CD4-positive, alpha-beta T cell (primary cell): ENCODE measurements at regions not wholly inside any gene's neighbourhood (a gene's known extent, or its start where the extent isn't known, plus 50 kb on each side); places are given as distances from the start of the nearest gene placed in this dataset.

Experiments
- ATAC-seq: fragments of 200-7000 bp; cut with Tn5 transposase; one replicate; pipeline ENCODE4 v1.10.0; 2022; ENCODE audit warnings: mild to moderate bottlenecking; ENCODE audit not compliant: poor library complexity
- CTCF ChIA-PET: fragments of 350-600 bp; sonication (Branson Sonifier 250); formaldehyde crosslinking; loops from one replicate; lab custom pipeline; 2021; ENCODE audit warnings: antibody characterized with exemption, inconsistent platforms; lab: Charles Lee
- POLR2A ChIA-PET: fragments of 350-600 bp; sonication (Branson Sonifier 250); formaldehyde crosslinking; loops from one replicate; lab custom pipeline; 2021; ENCODE audit warnings: antibody characterized with exemption, inconsistent platforms; lab: Charles Lee
- DNase-seq, 14 experiments: peaks; one replicate each; pipeline ENCODE4 v3.0.0-alpha.2; 2013 to 2020; ENCODE audit warnings: mixed read lengths in 2 of 14
- H3K27ac ChIP-seq, 2 donors: one replicate each; pipeline versions ENCODE4 v1.5.1 to v1.7.0; 2013; ENCODE audit warnings: low read length in 2 of 2, low read depth in 1 of 2, mild to moderate bottlenecking in 1 of 2
- H3K27me3 ChIP-seq, 2 experiments: 1 replicate in 1 of 2; 2 replicates in 1 of 2; pipeline versions ENCODE4 v1.6.1 to v1.7.0; 2013; ENCODE audit warnings: low read length in 2 of 2, control low read depth in 1 of 2, mild to moderate bottlenecking in 1 of 2, moderate library complexity in 1 of 2; ENCODE audit not compliant: insufficient read depth in 2 of 2, control insufficient read depth in 1 of 2
- H3K36me3 ChIP-seq: one replicate; pipeline ENCODE4 v1.6.1; 2013; ENCODE audit warnings: low read length, control low read depth; ENCODE audit not compliant: insufficient read depth
- H3K4me1 ChIP-seq: one replicate; pipeline ENCODE4 v1.6.1; 2013; ENCODE audit warnings: low read length, control low read depth; ENCODE audit not compliant: insufficient read depth
- H3K4me3 ChIP-seq: one replicate; pipeline ENCODE4 v1.5.1; 2013; ENCODE audit warnings: mild to moderate bottlenecking, low read length, moderate library complexity
- H3K9me3 ChIP-seq, 2 experiments: 1 replicate in 1 of 2; 2 replicates in 1 of 2; pipeline versions ENCODE4 v1.6.1 to v1.7.0; 2013; ENCODE audit warnings: low read length in 2 of 2, mild to moderate bottlenecking in 2 of 2, control low read depth in 1 of 2, moderate library complexity in 1 of 2; ENCODE audit not compliant: control insufficient read depth in 1 of 2, insufficient read depth in 1 of 2
- H3K27ac Mint-ChIP-seq: one replicate; pipeline ENCODE4 v1.8.0; 2020; ENCODE audit warnings: mixed read lengths
- H3K27me3 Mint-ChIP-seq: one replicate; pipeline ENCODE4 v1.8.0; 2021; ENCODE audit warnings: mixed read lengths
- H3K36me3 Mint-ChIP-seq: one replicate; pipeline ENCODE4 v1.8.0; 2021; ENCODE audit warnings: low read depth, mixed read lengths
- H3K4me1 Mint-ChIP-seq: one replicate; pipeline ENCODE4 v1.8.0; 2021; ENCODE audit warnings: low read depth, mixed read lengths
- H3K4me3 Mint-ChIP-seq: one replicate; pipeline ENCODE4 v1.8.0; 2020; ENCODE audit warnings: mild to moderate bottlenecking, mixed read lengths
- H3K9me3 Mint-ChIP-seq: one replicate; pipeline ENCODE4 v1.8.0; 2020; ENCODE audit warnings: mixed read lengths
- intact Hi-C, 2 experiments: fragments of 100-400 bp; cut with DNase I in 1 of 2; cut with micrococcal nuclease in 1 of 2; formaldehyde crosslinking; loops; one replicate each; pipeline versions ENCODE4 v1.15.1 to v1.9.0; 2023 to 2025; cut with DNase I, micrococcal nuclease
- TF ChIP-seq, protein P1 (sequence below): fragments of 200-600 bp; IDR thresholded peaks from one replicate; pipeline ENCODE4 v1.8.0; 2022; ENCODE audit warnings: antibody characterized with exemption, mild to moderate bottlenecking

DNA sequence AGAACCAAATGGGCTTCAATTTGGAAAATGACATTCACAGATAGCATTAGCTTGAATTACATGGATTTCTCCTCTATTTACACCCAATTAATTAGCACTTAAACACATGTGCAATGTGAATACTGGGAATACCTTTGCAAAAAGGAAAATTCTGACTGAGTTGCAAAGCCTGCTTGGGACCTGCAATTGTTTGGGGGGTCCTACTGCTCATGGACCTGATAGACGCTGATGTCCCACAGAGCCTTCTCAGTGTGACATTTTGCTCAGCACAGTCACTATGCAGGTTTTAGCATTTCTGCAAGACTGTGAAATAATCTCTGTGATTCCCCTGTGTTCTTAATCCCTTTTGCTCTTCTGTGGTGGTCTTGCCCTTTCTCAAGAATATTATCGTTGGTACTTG is 101.2 kb upstream of the PGRMC2 start:
- ATAC-seq (no peak), DNase-seq (no peak)
- no peaks in the 10 kb centered on the region for H3K27me3 ChIP-seq
- Mint-ChIP-seq H3K27me3 (no peaks in the 10 kb centered on the region), H3K27ac (no peak overlapping the region), H3K9me3 (no peaks in the 10 kb centered on the region), H3K36me3 (no peaks in the 10 kb centered on the region), H3K4me3 (no peak overlapping the region), H3K4me1 (no peaks in the 10 kb centered on the region)
- ChIA-PET CTCF (no interaction called here), POLR2A (no interaction called here)
- intact Hi-C loops, result no loop called here
- no peak overlapping the region for H3K27ac ChIP-seq
- TF ChIP-seq, protein P1, sequence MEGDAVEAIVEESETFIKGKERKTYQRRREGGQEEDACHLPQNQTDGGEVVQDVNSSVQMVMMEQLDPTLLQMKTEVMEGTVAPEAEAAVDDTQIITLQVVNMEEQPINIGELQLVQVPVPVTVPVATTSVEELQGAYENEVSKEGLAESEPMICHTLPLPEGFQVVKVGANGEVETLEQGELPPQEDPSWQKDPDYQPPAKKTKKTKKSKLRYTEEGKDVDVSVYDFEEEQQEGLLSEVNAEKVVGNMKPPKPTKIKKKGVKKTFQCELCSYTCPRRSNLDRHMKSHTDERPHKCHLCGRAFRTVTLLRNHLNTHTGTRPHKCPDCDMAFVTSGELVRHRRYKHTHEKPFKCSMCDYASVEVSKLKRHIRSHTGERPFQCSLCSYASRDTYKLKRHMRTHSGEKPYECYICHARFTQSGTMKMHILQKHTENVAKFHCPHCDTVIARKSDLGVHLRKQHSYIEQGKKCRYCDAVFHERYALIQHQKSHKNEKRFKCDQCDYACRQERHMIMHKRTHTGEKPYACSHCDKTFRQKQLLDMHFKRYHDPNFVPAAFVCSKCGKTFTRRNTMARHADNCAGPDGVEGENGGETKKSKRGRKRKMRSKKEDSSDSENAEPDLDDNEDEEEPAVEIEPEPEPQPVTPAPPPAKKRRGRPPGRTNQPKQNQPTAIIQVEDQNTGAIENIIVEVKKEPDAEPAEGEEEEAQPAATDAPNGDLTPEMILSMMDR, result no peak
- no peaks in the 10 kb centered on the region for H3K9me3 ChIP-seq
- H3K36me3 ChIP-seq, result no peaks in the 10 kb centered on the region
- no peak overlapping the region for H3K4me3 ChIP-seq
- no peaks in the 10 kb centered on the region for H3K4me1 ChIP-seq

DNA sequence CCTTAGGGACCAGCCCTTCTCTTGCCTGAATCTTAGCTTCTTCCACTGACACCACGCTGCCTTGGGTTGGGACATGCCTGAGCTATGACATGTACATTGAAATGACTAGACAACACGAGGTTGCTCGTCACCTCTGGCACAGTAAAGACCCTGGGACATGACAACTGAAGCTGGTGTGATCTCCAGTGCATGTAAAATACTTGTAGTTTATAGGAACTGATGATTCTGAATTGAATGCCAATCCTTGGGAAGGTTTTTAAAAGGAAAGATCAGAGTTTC is 100.7 kb upstream of the PGRMC2 start:
- intact Hi-C loops, result no loop called here
- Mint-ChIP-seq H3K27ac (no peak overlapping the region), H3K4me3 (no peak overlapping the region), H3K36me3 (no peaks in the 10 kb centered on the region), H3K27me3 (no peaks in the 10 kb centered on the region), H3K4me1 (no peaks in the 10 kb centered on the region), H3K9me3 (no peaks in the 10 kb centered on the region)
- no peaks in the 10 kb centered on the region for H3K9me3 ChIP-seq
- no peaks in the 10 kb centered on the region for H3K27me3 ChIP-seq
- H3K4me3 ChIP-seq, result no peak overlapping the region
- no peak overlapping the region for H3K27ac ChIP-seq
- H3K4me1 ChIP-seq, result no peaks in the 10 kb centered on the region
- ATAC-seq (no peak), DNase-seq (no peak)
- POLR2A ChIA-PET, result no interaction called here
- CTCF ChIA-PET, result interaction anchor here (0.6 kb wide), 1 partner anchor 27 kb away, joined by 3 read pairs; no protein-coding TSS in a partner anchor
- no peaks in the 10 kb centered on the region for H3K36me3 ChIP-seq
- TF ChIP-seq, protein P1, result no peak

DNA sequence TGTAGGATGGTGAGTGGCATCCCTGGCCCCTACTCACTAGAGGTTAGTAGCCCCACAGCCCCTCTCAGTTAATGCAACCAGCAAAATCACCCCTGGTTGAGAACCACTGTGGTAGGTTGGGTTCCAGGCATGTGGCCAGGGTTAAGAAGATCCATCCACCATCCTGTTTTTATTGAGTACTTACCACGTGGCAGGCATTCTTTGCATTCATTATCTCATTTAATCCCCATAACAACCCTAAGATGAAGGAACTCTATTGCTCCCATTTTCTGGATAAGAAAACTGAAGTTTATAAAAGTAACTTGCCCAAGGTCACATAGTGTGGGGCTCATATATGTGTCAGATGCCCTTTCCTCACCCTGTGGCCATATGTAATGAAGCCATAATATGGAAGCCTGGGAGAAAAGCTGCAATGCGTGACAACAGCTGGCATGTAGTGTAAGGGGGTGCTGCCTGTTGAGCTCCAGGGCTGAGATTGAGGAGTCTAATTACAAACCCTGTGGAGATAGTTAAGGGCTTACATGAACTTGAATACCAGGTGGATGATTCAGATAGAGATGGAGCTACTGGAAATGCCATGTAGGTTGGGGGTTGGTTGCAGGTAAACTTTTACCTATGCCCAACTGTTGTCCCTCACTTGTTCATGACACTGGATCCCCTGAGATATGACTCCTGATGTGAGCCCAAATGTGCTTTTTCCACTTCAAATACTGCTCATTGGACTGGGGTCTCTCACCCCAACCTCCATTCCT is 100.2 kb upstream of the PGRMC2 start:
- Mint-ChIP-seq H3K4me1 (no peaks in the 10 kb centered on the region), H3K9me3 (no peaks in the 10 kb centered on the region), H3K27ac (no peak overlapping the region), H3K36me3 (no peaks in the 10 kb centered on the region), H3K4me3 (no peak overlapping the region), H3K27me3 (no peaks in the 10 kb centered on the region)
- Histone ChIP-seq H3K27ac (no peak overlapping the region), H3K4me1 (no peaks in the 10 kb centered on the region), H3K4me3 (no peak overlapping the region), H3K9me3 (no peaks in the 10 kb centered on the region), H3K27me3 (no peaks in the 10 kb centered on the region), H3K36me3 (no peaks in the 10 kb centered on the region)
- ChIA-PET POLR2A (no interaction called here), CTCF (interaction anchor here (0.6 kb wide), 1 partner anchor 26 kb away, joined by 3 read pairs; no protein-coding TSS in a partner anchor)
- TF ChIP-seq, protein P1, result no peak
- no peak for ATAC-seq
- intact Hi-C loops, result no loop called here
- no peak for DNase-seq
